GM18520 (cell line): ENCODE measurements at regions not wholly inside any gene's neighbourhood (a gene's known extent, or its start where the extent isn't known, plus 50 kb on each side); places are given as distances from the start of the nearest gene placed in this dataset.
"Not testable (repeated sequence)": the region's sequence is repeated elsewhere in the genome, so short reads cannot be mapped to it uniquely, and the experiment has no call there.

Experiments
- ATAC-seq: cut with Tn5 transposase; IDR thresholded peaks from one replicate; pipeline ENCODE4 v1.9.1; 2021; ENCODE audit not compliant: unreplicated experiment

GRCh38 chr10:46792657-46793357 lies 118.4 kb upstream of the PTPN20 start:
- ATAC-seq = not testable (repeated sequence)

- not testable (repeated sequence) for ATAC-seq
Measured at GRCh38 chr10:46796351-46796750, 114.9 kb upstream of the PTPN20 start.

- not testable (repeated sequence) for ATAC-seq
Measured at GRCh38 chr10:46802010-46802409, 109.2 kb upstream of the PTPN20 start.

GRCh38 chr10:46803082-46803481 lies 108.1 kb upstream of the PTPN20 start:
- ATAC-seq = not testable (repeated sequence)

GRCh38 chr10:46810222-46810621 lies 101.0 kb upstream of the PTPN20 start:
- ATAC-seq = not testable (repeated sequence)

- not testable (repeated sequence) for ATAC-seq
Measured at GRCh38 chr10:46816126-46816525, 95.1 kb upstream of the PTPN20 start.

- not testable (repeated sequence) for ATAC-seq
Measured at GRCh38 chr10:46840393-46841050, 70.7 kb upstream of the PTPN20 start.

- ATAC-seq = not testable (repeated sequence)
Measured at GRCh38 chr10:46841051-46841593, 70.1 kb upstream of the PTPN20 start.

- ATAC-seq = not testable (repeated sequence)
Measured at GRCh38 chr10:46845194-46845593, 66.0 kb upstream of the PTPN20 start.

- not testable (repeated sequence) for ATAC-seq
Measured at GRCh38 chr10:46845640-46846039, 65.6 kb upstream of the PTPN20 start.

- not testable (repeated sequence) for ATAC-seq
Measured at GRCh38 chr10:46860753-46861152, 50.5 kb upstream of the PTPN20 start.
